ENCODE measurements at regions not wholly inside any gene's neighbourhood (a gene's known extent, or its start where the extent isn't known, plus 50 kb on each side); places are given as distances from the start of the nearest gene placed in this dataset.
"Not testable (repeated sequence)": the region's sequence is repeated elsewhere in the genome, so short reads cannot be mapped to it uniquely, and the experiment has no call there.

DNA sequence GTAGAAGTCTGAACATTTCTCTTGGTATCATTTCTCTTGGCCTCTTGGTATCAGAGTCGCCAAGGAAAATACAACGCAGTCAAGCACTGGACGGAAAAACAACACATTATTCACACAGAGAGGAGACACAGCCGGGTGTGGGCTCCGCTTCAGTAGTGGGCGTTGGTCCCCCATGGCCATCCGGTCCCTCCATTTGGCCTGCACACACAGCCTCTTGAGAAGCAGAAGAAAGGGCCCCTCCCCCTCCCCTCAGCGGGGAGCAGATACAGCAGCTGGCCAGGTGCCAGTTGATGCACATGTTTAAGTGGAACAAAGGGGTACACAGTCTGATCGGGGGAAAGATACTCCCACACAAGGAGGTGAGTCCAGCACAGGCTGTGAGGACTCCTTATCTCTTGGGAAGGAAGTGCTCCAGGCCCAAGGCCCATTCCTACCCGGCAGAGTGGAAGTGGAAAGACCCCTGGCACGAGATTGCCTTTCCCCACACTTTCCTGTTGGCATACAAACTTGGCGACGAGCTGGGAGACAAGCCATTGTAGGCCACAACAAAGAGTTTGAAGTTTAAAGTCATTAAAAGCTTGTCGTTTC, 311.3 kb downstream of the FAM72C start:
- Histone ChIP-seq H3K4me1 (no peaks in the 10 kb centered on the region), H3K36me3 (no peaks in the 10 kb centered on the region), H3K27ac (no peak overlapping the region), H3K4me3 (no peak overlapping the region), H3K9me3 (no peaks in the 10 kb centered on the region), H3K27me3 (no peaks in the 10 kb centered on the region)
- TF ChIP-seq, protein P1, sequence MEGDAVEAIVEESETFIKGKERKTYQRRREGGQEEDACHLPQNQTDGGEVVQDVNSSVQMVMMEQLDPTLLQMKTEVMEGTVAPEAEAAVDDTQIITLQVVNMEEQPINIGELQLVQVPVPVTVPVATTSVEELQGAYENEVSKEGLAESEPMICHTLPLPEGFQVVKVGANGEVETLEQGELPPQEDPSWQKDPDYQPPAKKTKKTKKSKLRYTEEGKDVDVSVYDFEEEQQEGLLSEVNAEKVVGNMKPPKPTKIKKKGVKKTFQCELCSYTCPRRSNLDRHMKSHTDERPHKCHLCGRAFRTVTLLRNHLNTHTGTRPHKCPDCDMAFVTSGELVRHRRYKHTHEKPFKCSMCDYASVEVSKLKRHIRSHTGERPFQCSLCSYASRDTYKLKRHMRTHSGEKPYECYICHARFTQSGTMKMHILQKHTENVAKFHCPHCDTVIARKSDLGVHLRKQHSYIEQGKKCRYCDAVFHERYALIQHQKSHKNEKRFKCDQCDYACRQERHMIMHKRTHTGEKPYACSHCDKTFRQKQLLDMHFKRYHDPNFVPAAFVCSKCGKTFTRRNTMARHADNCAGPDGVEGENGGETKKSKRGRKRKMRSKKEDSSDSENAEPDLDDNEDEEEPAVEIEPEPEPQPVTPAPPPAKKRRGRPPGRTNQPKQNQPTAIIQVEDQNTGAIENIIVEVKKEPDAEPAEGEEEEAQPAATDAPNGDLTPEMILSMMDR (IDR thresholded peaks at IDR 0.05): no peak
- no peak for TF ChIP-seq POLR2A (IDR thresholded peaks at IDR 0.05)
- no peak for DNase-seq

DNA sequence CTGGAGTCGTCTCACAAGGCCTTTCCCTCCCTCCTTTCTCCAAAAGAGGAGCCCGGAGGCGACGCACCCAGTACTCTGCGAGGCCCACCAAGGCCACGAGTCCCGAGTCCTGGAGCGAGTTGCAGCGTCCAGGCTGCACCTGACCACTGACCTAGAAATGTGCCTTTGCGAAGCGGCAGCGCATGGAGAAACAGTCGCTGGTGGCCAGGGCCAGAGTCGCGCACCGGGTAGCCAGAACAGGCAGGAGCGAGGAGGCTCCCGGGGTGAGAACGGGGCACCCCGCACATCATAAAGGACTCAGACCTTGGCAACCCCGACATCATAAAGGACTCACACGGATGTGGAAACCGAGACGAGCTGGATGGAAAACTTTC, 318.4 kb downstream of the FAM72C start:
- Histone ChIP-seq H3K4me3 (no peak overlapping the region), H3K27me3 (no peaks in the 10 kb centered on the region), H3K9me3 (no peaks in the 10 kb centered on the region), H3K27ac (no peak overlapping the region), H3K36me3 (no peaks in the 10 kb centered on the region), H3K4me1 (no peaks in the 10 kb centered on the region)
- no peak for DNase-seq
- TF ChIP-seq, protein P1 (IDR thresholded peaks at IDR 0.05): no peak
- no peak for TF ChIP-seq POLR2A (IDR thresholded peaks at IDR 0.05)

DNA sequence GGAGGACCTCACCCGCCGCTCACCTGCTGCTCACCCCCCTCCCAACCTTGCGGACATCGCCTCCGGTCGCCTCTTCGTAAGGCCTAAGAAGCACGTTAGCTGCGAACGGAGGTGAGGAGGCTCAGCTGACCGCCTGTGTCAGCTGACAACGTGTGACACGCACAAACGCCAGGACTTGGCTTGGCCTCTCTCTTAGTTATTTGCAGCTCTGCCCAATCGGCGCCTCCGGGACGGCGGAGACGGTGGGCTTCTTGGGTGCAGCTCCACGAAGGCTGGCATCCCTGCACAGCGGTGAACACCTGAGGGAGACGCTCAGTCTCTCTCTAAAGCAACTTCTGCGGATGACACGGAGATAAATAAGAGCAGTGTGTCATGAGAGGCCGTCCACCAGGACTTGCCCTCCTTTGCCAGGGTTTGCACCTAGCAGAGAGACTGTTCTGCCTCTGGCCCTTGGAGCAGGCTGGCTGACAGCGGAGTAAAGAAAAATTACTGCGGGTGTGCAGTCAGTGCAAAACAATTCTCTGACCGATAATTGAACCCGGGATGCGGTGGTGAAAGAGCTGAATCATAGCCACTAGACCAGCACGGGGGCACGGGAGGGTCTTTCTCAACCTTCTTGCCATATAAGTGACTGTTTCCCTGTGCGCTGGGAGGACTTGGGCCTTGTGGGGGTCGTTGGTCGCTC, 318.9 kb downstream of the FAM72C start:
- H3K27ac ChIP-seq: no peak overlapping the region
- H3K4me1 ChIP-seq: no peaks in the 10 kb centered on the region
- H3K4me3 ChIP-seq: no peak overlapping the region
- no peaks in the 10 kb centered on the region for H3K27me3 ChIP-seq
- no peak for TF ChIP-seq POLR2A (IDR thresholded peaks at IDR 0.05)
- TF ChIP-seq, protein P1 (IDR thresholded peaks at IDR 0.05): no peak
- H3K9me3 ChIP-seq: no peaks in the 10 kb centered on the region
- DNase-seq: no peak
- no peaks in the 10 kb centered on the region for H3K36me3 ChIP-seq

DNA sequence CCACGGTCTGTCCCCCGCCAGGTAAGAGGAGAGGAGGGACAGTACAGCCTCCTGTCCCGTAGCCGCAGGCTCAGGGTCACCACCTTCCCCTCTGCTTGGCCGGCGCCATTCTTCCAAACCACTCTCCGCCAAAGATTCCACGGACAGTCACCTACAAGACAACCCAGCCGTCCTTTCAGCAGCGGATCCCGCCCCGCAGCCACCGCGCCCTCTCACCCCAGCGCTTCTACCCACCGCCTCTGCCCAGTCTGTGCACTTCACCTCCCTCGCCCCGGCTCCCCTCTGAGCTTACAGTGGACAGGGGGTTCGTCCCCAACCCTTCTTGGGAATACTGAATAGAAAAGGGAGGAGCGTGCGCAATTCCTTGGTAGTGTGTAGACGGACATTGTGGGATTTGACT, 319.6 kb downstream of the FAM72C start:
- no peaks in the 10 kb centered on the region for H3K4me1 ChIP-seq
- no peak for DNase-seq
- H3K27ac ChIP-seq: no peak overlapping the region
- H3K9me3 ChIP-seq: no peaks in the 10 kb centered on the region
- no peak overlapping the region for H3K4me3 ChIP-seq
- no peaks in the 10 kb centered on the region for H3K36me3 ChIP-seq
- TF ChIP-seq POLR2A (IDR thresholded peaks at IDR 0.05): no peak
- TF ChIP-seq, protein P1 (IDR thresholded peaks at IDR 0.05): no peak
- H3K27me3 ChIP-seq: no peaks in the 10 kb centered on the region

DNA sequence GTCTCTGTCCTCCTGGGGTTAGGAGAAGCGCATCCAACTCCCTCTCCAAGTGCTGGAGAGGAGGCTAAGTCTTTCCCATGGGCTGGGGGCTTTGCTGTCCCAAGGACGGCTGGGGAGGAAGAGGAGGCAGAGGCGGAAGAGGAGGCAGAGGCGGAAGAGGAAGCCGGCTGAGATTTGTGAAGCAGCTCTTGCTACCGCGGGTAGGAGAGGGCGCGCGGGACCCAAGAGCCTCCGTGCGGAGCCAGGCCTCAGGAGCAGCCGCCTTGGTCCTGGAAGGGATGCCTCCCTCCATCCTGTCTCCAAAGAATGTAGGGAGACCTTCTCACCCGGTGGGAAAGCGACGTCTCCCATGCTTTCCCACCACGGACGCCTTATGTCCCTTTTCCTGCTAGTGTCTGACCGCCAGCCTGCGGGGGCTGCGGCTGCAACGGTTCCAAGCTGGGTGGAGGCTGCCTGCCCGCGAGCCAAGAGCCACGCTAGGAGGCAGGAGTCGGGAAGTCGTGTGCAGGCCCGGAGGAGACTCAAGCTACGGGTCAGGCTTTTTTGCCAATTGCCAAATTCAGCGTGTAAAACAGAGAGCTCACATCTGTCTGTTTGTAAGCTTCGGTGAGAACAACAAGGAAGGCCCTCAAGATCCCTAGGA, 320.3 kb downstream of the FAM72C start:
- no peaks in the 10 kb centered on the region for H3K27me3 ChIP-seq
- TF ChIP-seq, protein P1 (IDR thresholded peaks at IDR 0.05): no peak
- TF ChIP-seq POLR2A (IDR thresholded peaks at IDR 0.05): no peak

DNA sequence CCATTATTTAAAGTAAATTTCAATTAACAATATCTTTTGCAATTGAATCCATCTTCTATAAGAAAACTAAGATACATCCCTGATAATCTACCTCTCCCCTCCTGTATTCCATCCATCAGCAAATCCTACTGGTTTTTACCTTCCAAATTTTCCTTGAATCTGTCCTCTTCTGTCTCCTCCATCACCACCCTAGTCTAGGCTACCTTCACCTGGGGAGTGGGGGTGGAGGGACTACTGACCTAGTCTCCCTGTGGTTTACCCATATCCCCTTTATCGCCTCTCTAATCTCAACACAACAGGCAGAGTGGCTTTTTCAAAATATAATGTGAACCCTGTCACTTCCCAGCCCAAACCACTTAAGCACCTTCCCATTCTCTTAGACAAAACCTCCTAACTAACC, 327.8 kb downstream of the FAM72C start:
- not testable (repeated sequence) for H3K27me3 ChIP-seq, DNase-seq, H3K4me3 ChIP-seq, H3K9me3 ChIP-seq, H3K27ac ChIP-seq, H3K4me1 ChIP-seq, H3K36me3 ChIP-seq

More for the DNA sequence above, 320.3 kb downstream of the FAM72C start:
- Histone ChIP-seq H3K36me3 (no peaks in the 10 kb centered on the region), H3K4me1 (no peaks in the 10 kb centered on the region), H3K4me3 (no peak overlapping the region), H3K9me3 (no peaks in the 10 kb centered on the region), H3K27ac (no peak overlapping the region)
- no peak for DNase-seq

Measured in Peyer's patch (tissue), 4 donors.